Testis (tissue), 2 donors: ENCODE measurements at regions not wholly inside any gene's neighbourhood (a gene's known extent, or its start where the extent isn't known, plus 50 kb on each side); places are given as distances from the start of the nearest gene placed in this dataset.

Experiments
- POLR2A ChIP-seq: fragments of 450-650 bp; IDR thresholded peaks from one replicate; pipeline ENCODE4 v1.6.1; 2017; ENCODE audit warnings: antibody characterized with exemption, mild to moderate bottlenecking, moderate library complexity
- TF ChIP-seq, protein P1 (sequence below), 3 experiments: fragments of 450-650 bp in 2 of 3; fragments of 200-600 bp in 1 of 3; sonication (generic) in 1 of 3; IDR thresholded peaks; one replicate each; pipeline ENCODE4 v1.5.1; 2016 to 2019; ENCODE audit warnings: antibody characterized with exemption in 3 of 3, mild to moderate bottlenecking in 2 of 3, moderate library complexity in 1 of 3

- TF ChIP-seq POLR2A: no peak
- TF ChIP-seq, protein P1, sequence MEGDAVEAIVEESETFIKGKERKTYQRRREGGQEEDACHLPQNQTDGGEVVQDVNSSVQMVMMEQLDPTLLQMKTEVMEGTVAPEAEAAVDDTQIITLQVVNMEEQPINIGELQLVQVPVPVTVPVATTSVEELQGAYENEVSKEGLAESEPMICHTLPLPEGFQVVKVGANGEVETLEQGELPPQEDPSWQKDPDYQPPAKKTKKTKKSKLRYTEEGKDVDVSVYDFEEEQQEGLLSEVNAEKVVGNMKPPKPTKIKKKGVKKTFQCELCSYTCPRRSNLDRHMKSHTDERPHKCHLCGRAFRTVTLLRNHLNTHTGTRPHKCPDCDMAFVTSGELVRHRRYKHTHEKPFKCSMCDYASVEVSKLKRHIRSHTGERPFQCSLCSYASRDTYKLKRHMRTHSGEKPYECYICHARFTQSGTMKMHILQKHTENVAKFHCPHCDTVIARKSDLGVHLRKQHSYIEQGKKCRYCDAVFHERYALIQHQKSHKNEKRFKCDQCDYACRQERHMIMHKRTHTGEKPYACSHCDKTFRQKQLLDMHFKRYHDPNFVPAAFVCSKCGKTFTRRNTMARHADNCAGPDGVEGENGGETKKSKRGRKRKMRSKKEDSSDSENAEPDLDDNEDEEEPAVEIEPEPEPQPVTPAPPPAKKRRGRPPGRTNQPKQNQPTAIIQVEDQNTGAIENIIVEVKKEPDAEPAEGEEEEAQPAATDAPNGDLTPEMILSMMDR (IDR thresholded peaks at IDR 0.05): no peak
Observed at GRCh38 chr15:96408591-96409183, 78.2 kb downstream of the NR2F2 start.
